Activated CD8-positive, alpha-beta memory T cell treated with anti-CD3 and anti-CD28 coated beads, Interleukin-2, amount 50 U/mL, for 1 hour (primary cell): ENCODE measurements at regions not wholly inside any gene's neighbourhood (a gene's known extent, or its start where the extent isn't known, plus 50 kb on each side); places are given as distances from the start of the nearest gene placed in this dataset.

ENCODE experiments used
- DNase-seq: peaks from one replicate; pipeline ENCODE4 v3.0.0-alpha.2; 2020; ENCODE audit errors: extremely low read depth

DNA sequence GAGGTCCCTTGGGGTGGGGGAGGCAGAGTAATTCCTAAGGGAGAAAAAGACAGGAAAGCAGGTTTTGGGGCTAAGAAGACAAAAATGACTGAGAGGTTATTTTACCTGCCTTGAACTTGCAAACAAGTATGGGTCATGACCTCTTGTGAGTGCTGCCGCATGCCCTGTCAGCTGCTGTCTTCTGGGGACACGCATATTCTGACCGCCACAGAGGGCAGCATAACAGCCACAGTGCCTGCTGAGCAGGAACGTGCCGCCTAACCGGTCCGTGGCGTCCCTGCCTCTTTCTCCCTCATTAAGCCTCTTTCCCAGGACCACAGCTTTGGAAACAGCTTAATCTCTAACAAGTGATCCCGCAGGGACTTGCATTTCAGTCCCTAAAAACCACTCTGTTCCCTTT lies 51.3 kb upstream of the KCNA1 start:
- no peak for DNase-seq

DNA sequence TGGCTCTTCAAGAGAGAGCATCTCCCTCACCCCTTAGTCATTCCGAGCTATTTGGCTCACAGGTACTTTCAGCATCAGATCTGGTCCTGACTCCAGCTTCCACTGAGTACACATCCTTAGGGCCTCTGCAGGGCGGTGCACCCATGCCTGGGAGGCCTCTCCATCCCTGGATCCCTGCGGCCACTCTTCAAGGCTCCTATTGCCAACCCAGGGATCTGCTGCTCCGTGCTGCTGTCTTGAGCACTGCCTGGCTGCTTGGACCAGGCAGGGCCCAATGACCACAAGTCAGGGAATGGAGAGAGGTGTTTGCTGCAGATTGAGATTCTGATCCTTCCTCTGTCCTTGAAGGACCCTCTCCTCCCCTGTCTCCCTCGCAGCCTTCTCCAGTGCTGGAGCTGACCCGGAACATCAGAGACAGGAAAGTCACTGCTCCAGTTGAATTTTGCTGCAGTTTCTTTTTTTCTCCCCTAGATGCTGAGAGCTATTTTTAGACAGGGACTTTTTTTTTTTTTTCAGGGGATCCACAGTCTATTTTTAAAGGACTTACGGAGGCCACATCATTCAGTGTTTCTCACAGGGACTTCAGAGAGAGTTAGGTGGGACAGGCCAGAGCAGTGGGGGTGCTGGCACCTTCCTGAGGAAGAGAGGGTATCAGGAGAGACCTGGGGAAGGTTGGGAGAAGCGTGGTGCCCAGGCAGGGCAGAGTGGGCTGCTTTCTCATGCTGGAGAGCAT lies 50.1 kb upstream of the KCNA1 start:
- no peak for DNase-seq
